OCI-LY3 (cell line): ENCODE measurements at regions not wholly inside any gene's neighbourhood (a gene's known extent, or its start where the extent isn't known, plus 50 kb on each side); places are given as distances from the start of the nearest gene placed in this dataset.

Experiments used
- H2AFZ ChIP-seq: fragments of 200-600, 300-600 bp; shearing (Covaris generic); 2 replicates; pipeline ENCODE4 v1.6.0; 2014; ENCODE audit warnings: antibody characterized with exemption, low read depth, low read length
- H3K27ac ChIP-seq: fragments of 200-600, 300-600 bp; sonication (generic); 2 replicates; pipeline ENCODE4 v1.5.1; 2014; ENCODE audit warnings: mild to moderate bottlenecking, low read length, moderate library complexity, mixed read lengths
- H3K27me3 ChIP-seq: fragments of 200-600, 300-600 bp; sonication (generic); 2 replicates; pipeline ENCODE4 v1.6.1; 2014; ENCODE audit warnings: low read depth, low read length, mixed read lengths
- H3K36me3 ChIP-seq: fragments of 200-600, 300-600 bp; sonication (generic); replicated peaks from 2 replicates; pipeline ENCODE3; 2014; ENCODE audit warnings: low read depth, low read length, mixed read lengths
- H3K4me1 ChIP-seq: fragments of 300-600, 200-600 bp; sonication (generic); 2 replicates; pipeline ENCODE4 v1.6.1; 2014; ENCODE audit warnings: low read length, mixed read lengths
- H3K4me2 ChIP-seq: fragments of 200-600, 300-600 bp; sonication (generic); 2 replicates; pipeline ENCODE4 v1.6.1; 2014; ENCODE audit warnings: low read length, mixed read lengths
- H3K4me3 ChIP-seq: fragments of 300-600, 200-600 bp; sonication (generic); 2 replicates; pipeline ENCODE4 v1.5.1; 2014; ENCODE audit warnings: antibody characterized with exemption, mild to moderate bottlenecking, low read length, moderate library complexity
- H3K79me2 ChIP-seq: fragments of 300-600, 200-600 bp; shearing (Covaris generic); 2 replicates; pipeline ENCODE4 v1.6.1; 2014; ENCODE audit warnings: mild to moderate bottlenecking, low read length, mixed read lengths
- H3K9ac ChIP-seq: fragments of 300-600, 200-600 bp; shearing (Covaris generic); 2 replicates; pipeline ENCODE4 v1.6.0; 2014; ENCODE audit warnings: mild to moderate bottlenecking, low read length, moderate library complexity
- H3K9me3 ChIP-seq: fragments of 200-600, 300-600 bp; shearing (Covaris generic); 2 replicates; pipeline ENCODE4 v1.6.1; 2014; ENCODE audit warnings: low read length, mixed read lengths; ENCODE audit not compliant: insufficient read depth
- H4K20me1 ChIP-seq: fragments of 200-600, 300-600 bp; sonication (generic); 2 replicates; pipeline ENCODE4 v1.6.1; 2016; ENCODE audit warnings: low read length, mixed read lengths; ENCODE audit not compliant: insufficient read depth
- EZH2phosphoT487 ChIP-seq: fragments of 200-600 bp; shearing (Covaris generic); IDR thresholded peaks from 2 replicates; pipeline ENCODE4 v1.6.1; 2018; ENCODE audit warnings: antibody characterized with exemption, mixed run types, low read depth
- TF ChIP-seq, protein P1 (sequence below): fragments of 200-600, 300-600 bp; sonication (generic); IDR thresholded peaks from 2 replicates; pipeline ENCODE4 v1.5.1; 2014; ENCODE audit warnings: antibody characterized with exemption, low read length, low read depth

DNA sequence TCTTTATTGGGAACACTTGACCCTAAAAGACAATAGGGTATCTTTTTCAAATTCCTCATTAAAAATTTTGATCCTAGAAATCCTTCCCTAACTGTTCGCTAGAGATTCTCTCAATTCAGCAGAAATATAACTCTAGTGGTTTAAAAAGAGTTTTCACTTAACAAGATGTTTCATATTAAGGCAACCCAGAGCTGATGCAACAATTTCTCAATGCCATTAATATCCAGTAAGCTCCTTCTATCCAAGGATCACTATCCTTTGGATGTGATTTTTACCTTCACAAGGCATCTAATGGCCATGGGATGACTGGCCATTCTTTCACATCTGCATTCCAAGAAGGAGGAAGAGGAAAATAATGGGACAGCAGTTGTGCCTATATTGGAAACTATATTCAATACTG lies 183.4 kb downstream of the ANKRD50 start:
- H2AFZ ChIP-seq: no peak overlapping the region
- H3K9ac ChIP-seq: no peak overlapping the region
- H3K79me2 ChIP-seq: no peaks in the 10 kb centered on the region
- no peak overlapping the region for H3K27ac ChIP-seq
- H3K36me3 ChIP-seq: no peaks in the 10 kb centered on the region
- no peaks in the 10 kb centered on the region for H3K27me3 ChIP-seq
- H3K4me2 ChIP-seq: no peak overlapping the region
- TF ChIP-seq, protein P1, sequence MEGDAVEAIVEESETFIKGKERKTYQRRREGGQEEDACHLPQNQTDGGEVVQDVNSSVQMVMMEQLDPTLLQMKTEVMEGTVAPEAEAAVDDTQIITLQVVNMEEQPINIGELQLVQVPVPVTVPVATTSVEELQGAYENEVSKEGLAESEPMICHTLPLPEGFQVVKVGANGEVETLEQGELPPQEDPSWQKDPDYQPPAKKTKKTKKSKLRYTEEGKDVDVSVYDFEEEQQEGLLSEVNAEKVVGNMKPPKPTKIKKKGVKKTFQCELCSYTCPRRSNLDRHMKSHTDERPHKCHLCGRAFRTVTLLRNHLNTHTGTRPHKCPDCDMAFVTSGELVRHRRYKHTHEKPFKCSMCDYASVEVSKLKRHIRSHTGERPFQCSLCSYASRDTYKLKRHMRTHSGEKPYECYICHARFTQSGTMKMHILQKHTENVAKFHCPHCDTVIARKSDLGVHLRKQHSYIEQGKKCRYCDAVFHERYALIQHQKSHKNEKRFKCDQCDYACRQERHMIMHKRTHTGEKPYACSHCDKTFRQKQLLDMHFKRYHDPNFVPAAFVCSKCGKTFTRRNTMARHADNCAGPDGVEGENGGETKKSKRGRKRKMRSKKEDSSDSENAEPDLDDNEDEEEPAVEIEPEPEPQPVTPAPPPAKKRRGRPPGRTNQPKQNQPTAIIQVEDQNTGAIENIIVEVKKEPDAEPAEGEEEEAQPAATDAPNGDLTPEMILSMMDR: no peak
- TF ChIP-seq EZH2phosphoT487: no peak
- H4K20me1 ChIP-seq: no peaks in the 10 kb centered on the region
- H3K4me1 ChIP-seq: no peaks in the 10 kb centered on the region
- H3K4me3 ChIP-seq: no peak overlapping the region
- H3K9me3 ChIP-seq: no peaks in the 10 kb centered on the region

DNA sequence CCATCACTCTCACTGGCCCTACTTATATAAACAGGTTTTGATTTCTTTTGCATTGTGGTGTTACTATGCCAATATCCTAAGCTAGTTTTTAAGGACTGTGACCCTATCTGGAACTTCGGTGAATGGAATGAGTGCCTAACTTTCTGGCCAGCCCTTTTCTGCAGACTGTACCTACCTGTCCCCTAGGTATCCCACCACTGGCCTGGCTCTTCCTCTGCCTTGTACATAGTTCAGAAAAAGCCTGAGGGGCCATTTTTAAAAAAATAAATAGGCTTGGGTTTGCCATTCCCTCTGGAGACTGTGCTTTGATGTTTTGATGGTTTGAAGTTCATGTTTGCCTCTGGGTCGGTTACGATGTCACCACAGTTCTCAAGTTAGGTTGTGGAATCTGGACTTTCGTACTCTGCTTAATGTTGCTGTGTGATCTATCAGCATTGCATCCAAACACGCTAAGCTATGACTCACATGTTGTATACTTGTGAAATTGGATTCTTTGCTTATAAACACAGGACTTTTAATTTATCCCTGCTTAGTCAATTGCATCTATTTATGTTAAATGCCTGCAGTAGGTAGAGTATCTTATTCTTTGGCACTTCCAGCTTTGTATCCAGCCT lies 182.0 kb downstream of the ANKRD50 start:
- Histone ChIP-seq H3K4me1 (no peaks in the 10 kb centered on the region), H4K20me1 (no peaks in the 10 kb centered on the region), H3K79me2 (no peaks in the 10 kb centered on the region), H3K4me2 (no peak overlapping the region), H3K36me3 (no peaks in the 10 kb centered on the region), H3K9me3 (no peaks in the 10 kb centered on the region), H3K9ac (no peak overlapping the region), H3K27me3 (no peaks in the 10 kb centered on the region), H2AFZ (no peak overlapping the region), H3K4me3 (no peak overlapping the region), H3K27ac (no peak overlapping the region)
- TF ChIP-seq, protein P1: no peak
- no peak for TF ChIP-seq EZH2phosphoT487

DNA sequence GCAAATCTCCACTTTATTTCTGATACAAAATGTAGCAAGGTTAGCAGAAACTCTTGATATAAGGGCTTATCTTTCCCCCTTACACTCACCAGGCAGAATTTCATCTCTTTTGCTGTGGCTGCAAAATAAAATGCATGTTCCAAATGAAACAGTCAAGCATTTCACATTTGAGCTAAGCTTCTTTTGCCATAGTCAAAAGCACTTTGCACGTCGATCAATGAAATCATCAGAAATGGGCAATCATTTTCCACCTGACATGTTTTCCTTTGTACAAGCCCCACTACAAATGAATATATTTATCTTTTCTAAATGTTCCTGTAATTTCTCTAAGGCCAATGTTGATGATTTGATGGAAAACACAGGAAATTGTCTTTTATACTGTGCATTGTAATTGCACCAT lies 178.4 kb downstream of the ANKRD50 start:
- no peak overlapping the region for H2AFZ ChIP-seq
- no peak overlapping the region for H3K27ac ChIP-seq
- no peak overlapping the region for H3K4me3 ChIP-seq
- no peaks in the 10 kb centered on the region for H3K4me1 ChIP-seq
- no peaks in the 10 kb centered on the region for H3K79me2 ChIP-seq
- H4K20me1 ChIP-seq: no peaks in the 10 kb centered on the region
- H3K27me3 ChIP-seq: no peaks in the 10 kb centered on the region
- TF ChIP-seq, protein P1: no peak
- no peak for TF ChIP-seq EZH2phosphoT487
- H3K4me2 ChIP-seq: no peak overlapping the region
- H3K9ac ChIP-seq: no peak overlapping the region
- no peaks in the 10 kb centered on the region for H3K36me3 ChIP-seq
- H3K9me3 ChIP-seq: no peaks in the 10 kb centered on the region

DNA sequence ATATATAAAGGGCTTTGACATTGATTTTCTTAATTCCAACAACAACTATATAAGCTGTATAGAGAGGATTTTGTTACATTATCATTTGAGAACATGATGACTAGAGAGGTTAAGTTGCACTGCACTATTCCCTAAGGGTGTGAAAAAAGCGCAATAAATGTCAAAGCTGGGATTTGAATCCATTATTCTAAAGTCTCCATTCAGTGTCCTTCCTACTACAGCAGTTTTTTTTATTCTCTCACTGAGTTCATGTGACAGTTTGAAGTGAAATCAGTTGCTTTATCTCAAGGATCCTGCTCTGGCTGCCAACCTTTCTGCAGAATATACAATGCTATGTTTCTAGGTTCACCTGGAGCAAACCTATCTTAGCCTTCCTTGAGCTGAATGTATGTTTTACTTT lies 177.5 kb downstream of the ANKRD50 start:
- H3K9me3 ChIP-seq: no peaks in the 10 kb centered on the region
- no peaks in the 10 kb centered on the region for H3K4me1 ChIP-seq
- no peak overlapping the region for H3K4me2 ChIP-seq
- no peak overlapping the region for H3K4me3 ChIP-seq
- no peaks in the 10 kb centered on the region for H4K20me1 ChIP-seq
- TF ChIP-seq, protein P1: no peak
- no peak for TF ChIP-seq EZH2phosphoT487
- no peaks in the 10 kb centered on the region for H3K36me3 ChIP-seq
- H2AFZ ChIP-seq: no peak overlapping the region
- H3K27me3 ChIP-seq: no peaks in the 10 kb centered on the region
- no peaks in the 10 kb centered on the region for H3K79me2 ChIP-seq
- no peak overlapping the region for H3K27ac ChIP-seq
- H3K9ac ChIP-seq: no peak overlapping the region
